Pulmonary artery endothelial cell (primary cell): ENCODE measurements at regions not wholly inside any gene's neighbourhood (a gene's known extent, or its start where the extent isn't known, plus 50 kb on each side); places are given as distances from the start of the nearest gene placed in this dataset.
"Not testable (repeated sequence)": the region's sequence is repeated elsewhere in the genome, so short reads cannot be mapped to it uniquely, and the experiment has no call there.

Source experiments
- DNase-seq: peaks from one replicate; pipeline ENCODE4 v3.0.0-alpha.2; 2011; ENCODE audit warnings: low read depth, low spot score

DNA sequence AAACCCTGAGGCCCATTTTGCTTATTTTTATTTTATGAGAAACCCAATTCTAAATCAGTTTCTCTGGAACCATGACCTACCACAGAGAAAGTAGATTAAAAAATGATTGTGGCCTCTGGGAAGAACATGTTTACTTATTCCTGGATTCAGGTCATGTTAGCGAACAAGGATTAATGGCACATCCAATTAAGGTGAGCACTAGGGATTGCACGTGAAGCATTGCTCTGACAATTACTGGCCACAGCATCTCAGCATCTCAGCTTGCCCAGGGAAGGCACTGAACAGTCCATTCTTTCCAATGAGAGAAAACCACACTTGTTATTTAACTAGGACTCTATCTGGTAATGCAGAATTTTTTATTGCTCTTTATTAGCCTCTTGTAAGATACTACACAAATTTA, 119.8 kb downstream of the ZNF330 start:
- DNase-seq = no peak

DNA sequence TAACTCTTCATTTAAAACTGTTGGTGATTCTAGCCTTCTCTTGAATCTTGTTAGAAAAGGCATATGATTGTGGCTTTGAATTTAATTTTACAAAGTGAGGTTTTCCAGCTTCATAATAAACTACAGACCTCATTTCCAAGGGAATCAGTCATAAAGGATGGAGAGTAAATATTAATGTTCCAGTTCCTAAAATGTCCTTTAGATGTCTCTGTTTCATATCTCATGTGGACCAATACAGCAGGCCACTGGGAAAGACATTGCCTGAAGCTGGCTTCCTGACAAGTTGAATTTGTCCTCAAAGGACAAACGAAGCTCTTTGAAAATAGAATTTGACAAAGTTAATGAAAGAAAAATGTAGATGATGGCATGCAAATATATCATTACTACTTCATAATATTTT, 125.4 kb downstream of the ZNF330 start:
- peak; percentile 33 for DNase-seq

DNA sequence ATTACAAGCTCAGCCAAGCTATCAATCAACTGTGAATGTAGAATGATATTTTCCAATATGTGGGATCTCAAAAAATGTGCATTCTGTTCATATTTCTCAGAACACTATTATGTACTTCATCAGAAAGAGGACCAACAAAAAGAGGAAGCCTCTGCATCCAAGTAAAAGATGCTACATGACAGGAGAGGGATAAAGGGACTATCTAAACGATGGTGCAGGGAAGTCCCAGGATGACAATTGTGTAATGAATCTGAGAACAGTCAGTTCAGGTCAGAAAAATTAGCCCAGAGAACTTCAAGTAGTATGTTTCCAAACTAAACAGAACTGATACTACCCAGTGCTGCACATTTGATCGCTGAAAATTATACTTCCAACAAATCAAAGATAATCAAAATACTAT, 127.0 kb downstream of the ZNF330 start:
- no peak for DNase-seq

DNA sequence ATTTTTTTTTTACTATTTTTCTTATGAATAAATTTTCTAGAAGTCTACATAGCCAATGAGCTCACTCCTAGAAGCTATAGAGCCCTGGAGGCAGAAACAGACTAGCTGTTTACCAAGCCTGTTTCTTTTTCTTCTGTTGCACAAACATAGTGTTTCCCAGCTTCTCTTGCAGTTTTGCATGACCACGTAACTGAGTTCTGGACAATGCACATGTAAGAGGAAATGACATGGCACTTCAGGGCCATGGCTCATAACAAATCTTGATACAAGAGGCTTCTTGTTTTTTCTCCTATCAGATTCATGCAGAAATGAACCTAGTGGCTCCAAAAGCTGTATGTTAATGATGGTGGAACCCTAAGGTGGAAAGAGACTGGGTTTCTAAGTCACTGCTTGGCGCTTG, 127.4 kb downstream of the ZNF330 start:
- peak; percentile 57 for DNase-seq

- no peak for DNase-seq
These were observed 127.9 kb downstream of the ZNF330 start for GRCh38 chr4:141348573-141348972.

DNA sequence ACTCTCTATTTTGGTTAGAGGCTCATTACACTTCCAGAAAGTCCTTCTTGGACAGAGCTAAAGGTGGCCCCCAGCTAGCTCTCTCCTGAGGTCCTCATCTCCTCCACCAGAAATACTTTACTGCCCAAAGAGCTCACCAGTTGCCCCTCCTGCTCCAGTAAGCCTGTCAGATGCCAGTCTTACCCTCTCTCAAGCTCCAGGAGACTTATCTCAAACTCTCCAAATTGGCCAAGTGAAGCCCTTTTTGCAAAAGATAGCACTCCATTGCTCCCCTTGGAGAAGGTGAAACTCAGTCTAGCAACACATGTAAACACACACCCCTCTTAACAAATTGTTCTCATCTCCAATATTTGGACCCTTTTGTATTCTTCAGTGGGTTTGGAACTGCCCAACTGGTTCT, 128.5 kb downstream of the ZNF330 start:
- DNase-seq = no peak

DNA sequence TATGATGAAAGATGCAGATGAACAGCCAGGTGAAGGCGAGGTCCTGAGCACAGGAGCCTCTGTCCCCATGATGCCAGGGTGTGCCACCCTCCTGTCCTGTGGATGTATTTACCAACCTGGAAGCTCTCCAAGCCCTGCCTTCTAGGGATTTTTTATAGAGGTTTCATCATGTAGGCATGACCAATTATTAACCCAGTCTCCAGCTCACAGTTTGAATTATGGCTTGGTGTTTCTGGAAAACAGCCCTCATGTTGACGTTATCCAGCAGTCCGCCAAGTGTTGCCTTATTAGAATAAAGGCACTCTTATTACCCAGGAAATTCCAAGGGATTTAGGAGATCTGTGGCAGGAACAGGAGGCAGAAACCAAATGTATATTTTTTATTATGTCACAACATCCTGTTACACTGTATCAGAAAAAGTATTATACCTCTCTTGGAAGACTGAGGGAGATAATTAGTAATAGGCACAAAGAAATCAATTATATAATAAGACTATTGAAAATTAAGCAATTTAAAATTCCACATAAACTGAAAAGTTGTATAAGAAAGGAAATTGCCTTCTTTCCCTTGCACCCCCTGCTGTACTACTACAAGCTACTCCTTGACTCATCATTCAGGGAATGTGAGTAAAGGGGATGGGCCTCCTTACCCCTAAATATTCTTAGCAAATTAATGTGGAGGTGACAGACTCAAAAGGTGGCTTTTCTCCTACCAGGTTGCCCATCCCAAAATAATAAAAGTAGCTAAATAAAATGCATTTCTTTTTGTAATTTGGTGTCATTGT, 129.6 kb downstream of the ZNF330 start:
- DNase-seq = peak; percentile 54

- no peak for DNase-seq
These were observed 131.6 kb downstream of the ZNF330 start for GRCh38 chr4:141352331-141352730.

DNA sequence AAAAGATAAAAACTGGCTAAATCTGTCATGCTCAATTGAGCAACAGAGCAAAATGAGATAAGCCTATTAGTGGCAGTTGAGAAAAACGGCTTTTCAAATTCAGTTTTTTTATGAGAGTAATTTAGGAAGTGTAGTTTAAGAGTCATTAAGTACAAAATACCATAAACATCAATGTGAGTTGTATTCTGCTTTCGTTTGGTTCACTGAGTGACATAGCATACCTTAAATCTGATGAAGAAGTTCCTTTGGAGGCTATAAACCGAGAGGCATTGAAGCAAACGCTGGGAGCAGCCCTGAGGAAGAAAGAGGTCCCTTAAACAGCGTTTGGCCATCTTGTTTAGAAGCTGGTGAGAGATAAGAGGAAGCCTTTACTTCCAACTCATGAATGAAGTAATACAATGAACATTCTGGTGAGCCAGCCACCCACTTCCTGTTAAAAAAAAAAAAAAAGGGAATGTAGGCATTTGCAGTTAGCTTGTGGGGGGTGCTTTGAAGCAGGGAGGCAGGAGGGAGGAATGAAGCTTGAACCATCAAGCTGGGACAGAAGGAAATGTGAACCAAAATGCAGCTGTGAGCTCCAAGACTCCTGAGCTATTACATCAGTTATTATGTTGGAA, 132.3 kb downstream of the ZNF330 start:
- peak; percentile 54 for DNase-seq

DNA sequence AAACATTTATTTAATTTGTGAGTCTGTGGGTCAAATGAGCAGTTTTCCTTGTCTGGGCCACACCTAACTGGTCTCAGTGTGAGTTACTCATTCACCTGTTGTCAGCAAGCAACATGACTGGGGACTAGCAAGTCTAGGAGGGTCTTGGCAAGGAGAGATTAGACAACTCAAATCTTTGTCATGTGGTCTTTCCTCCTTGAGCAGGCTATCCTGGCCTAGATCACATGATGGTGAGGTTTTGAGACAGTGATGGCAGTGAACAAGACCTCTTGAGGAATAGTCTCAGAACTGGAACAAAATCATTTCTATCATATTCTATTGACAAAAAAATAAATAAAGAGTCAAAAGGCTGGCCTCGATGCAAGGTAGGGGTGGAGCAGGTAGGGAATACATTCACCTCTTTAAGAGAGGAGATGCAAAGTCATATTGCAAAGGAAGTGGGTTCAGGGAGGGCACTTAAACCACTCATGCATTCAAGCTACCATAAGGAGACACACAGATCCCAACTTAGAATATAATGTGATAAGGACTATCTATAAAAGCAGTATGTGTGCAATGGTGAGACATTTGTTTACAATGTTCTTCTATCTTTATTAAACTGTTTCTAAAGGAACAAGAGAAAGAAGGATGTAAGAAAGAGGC, 135.7 kb downstream of the ZNF330 start:
- no peak for DNase-seq

- DNase-seq = no peak
These were observed 136.3 kb downstream of the ZNF330 start for GRCh38 chr4:141356963-141357335.

GRCh38 chr4:141368241-141368640, 147.5 kb downstream of the ZNF330 start:
- not testable (repeated sequence) for DNase-seq

DNA sequence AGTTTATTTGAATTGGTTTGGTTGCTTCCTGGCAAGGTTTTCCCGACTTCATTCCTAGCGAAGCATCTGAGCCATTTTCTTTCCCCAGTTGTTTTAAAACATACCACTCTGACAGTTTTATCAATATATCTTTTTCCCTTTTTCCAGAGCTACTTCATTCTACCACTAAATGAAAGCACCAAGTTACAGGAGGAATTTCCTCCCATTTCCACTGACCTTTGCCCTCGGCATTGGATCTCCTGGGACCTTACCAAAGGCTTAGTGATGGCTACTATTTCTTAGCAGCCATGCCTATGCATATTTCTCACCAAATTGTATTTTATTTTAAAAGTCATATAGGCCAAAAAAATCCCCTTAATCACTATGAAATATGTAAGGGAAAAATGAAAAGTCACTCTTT, 150.5 kb downstream of the ZNF330 start:
- no peak for DNase-seq

GRCh38 chr4:141375855-141376254, 155.2 kb downstream of the ZNF330 start:
- DNase-seq = no peak

DNA sequence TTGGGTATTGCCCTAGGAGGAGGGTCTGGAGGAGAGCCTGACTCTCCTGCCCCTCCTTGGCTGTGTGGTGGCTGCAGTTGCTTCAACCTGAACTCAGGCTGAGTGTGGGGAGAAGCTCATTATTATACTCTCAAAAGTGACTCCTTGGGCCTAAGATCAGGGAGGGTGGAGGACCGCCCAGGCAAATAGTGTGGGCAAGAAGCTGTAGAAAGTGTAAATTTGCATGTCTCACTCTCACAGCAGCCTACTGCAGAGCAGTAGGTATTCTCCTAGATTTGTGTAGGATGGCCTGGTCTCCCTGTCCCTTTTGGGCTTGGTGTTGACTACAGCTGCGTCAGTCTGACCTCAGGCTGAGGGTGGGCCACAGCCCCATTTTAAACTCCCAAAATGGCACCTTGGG, 156.1 kb downstream of the ZNF330 start:
- DNase-seq = no peak

DNA sequence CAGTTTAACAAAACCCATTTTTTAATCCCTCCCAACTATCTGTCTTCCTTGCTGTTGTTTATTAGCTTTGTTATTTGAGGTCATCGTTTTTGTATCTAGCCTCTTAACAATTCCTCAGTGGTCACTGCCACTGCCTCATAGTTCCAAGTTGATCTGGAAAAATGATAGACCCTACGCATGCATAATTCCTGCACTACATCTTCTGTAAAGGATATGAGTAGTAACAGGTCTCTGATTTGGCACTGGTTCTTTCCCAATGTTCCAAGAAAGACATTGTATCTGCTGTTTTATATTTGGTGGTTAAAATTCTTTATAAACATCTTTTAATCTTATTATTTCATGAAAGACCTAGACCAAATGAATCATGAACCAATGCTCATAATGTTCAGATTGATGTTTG, 166.6 kb downstream of the ZNF330 start:
- DNase-seq = no peak

GRCh38 chr4:141388481-141388880, 167.8 kb downstream of the ZNF330 start:
- DNase-seq = no peak

GRCh38 chr4:141389649-141390048, 169.0 kb downstream of the ZNF330 start:
- no peak for DNase-seq

GRCh38 chr4:141390571-141390970, 169.9 kb downstream of the ZNF330 start:
- no peak for DNase-seq

GRCh38 chr4:141391293-141391692, 170.6 kb downstream of the ZNF330 start:
- DNase-seq = no peak

DNA sequence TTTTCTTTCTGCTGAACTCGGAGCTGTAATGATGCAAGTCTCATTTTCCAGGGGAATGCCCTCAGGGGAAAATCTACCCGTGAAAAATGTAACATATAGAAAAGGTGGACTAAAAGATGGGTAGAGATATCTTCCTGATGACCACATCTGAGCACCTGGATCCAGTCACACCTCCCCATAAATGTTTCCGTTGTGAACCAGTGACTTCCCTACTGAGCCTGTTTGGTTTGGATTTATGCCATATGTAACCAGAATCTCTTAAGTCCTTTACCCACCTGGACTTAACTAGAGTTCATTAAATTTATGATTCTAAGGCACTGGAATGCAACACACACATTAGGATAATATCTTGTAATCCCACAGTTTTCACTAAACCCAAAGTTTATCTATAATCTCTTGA, 171.1 kb downstream of the ZNF330 start:
- no peak for DNase-seq

DNA sequence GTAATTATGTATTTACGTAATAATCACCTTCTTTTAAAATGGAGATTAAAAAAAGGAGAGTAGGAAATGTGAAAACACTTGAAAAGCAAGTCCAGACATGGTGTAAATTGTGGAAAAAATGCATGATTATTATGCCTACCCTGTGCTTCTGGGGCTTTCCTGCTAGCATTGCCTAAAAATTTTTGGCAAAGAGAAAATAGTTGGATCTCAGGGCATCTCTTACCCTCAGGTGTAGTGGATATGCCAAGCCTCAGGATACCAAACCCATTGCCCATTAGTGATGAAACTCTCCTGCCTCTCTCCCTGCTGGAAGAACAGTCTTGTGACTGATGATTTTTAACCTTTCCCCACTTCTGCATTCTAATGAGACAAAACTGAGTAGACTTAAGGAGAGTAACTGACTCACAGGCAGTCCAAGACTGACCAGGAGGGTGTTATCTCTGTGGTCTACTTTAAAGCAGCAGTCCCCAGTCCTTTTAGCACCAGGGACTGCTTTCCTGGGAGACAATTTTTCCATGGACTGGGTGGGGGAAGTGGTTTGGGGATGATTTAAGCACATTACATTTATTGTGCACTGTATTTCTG, 174.6 kb downstream of the ZNF330 start:
- DNase-seq = no peak
